Fibroblast of the conjunctiva (primary cell): ENCODE measurements at regions not wholly inside any gene's neighbourhood (a gene's known extent, or its start where the extent isn't known, plus 50 kb on each side); places are given as distances from the start of the nearest gene placed in this dataset.
"Not testable (repeated sequence)": the region's sequence is repeated elsewhere in the genome, so short reads cannot be mapped to it uniquely, and the experiment has no call there.

Experiments
- DNase-seq: peaks from one replicate; pipeline ENCODE4 v3.0.0-alpha.2; 2010; ENCODE audit warnings: low read depth

DNA sequence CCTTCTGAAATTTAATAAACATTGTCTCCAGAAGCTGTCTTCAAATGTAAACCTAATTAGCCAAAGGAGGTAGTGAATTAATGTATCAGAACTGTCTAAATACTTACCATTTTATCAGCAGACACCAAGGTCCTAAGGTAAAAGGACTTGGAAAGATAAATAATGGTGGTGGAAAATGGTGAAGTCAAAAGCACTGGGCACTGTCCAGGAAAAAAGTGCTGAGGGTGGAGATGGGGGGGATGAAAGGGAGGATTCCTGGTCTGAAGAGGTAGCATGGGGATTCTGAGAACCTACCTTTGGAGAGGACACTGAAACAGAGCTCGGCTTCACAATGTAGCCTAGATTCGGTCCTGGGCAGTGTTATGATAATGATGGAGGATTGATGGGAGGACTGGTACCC, 149.0 kb upstream of the DPH6 start:
- no peak for DNase-seq

DNA sequence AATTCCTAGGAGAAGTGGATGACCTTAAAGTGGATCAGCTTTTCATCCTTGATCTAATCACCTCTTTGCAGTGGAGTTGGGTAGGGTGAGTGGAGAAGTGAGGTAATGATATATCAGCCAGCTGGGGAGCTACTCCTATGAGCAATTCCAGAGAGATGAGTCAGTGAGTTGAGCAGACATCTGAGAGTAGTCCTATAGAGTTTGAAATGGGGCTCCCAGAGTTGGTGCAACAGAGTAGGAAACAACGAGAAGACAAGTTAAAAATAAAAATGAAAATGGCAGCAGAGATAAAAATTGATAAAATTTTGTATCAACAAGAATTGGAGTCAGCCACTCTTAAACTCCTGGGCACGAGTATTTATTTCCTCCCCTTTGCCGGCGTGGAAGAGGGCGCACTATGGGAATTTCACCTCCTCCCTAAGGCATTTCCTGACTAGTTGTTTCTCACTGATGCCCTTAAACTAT, 150.8 kb upstream of the DPH6 start:
- no peak for DNase-seq

DNA sequence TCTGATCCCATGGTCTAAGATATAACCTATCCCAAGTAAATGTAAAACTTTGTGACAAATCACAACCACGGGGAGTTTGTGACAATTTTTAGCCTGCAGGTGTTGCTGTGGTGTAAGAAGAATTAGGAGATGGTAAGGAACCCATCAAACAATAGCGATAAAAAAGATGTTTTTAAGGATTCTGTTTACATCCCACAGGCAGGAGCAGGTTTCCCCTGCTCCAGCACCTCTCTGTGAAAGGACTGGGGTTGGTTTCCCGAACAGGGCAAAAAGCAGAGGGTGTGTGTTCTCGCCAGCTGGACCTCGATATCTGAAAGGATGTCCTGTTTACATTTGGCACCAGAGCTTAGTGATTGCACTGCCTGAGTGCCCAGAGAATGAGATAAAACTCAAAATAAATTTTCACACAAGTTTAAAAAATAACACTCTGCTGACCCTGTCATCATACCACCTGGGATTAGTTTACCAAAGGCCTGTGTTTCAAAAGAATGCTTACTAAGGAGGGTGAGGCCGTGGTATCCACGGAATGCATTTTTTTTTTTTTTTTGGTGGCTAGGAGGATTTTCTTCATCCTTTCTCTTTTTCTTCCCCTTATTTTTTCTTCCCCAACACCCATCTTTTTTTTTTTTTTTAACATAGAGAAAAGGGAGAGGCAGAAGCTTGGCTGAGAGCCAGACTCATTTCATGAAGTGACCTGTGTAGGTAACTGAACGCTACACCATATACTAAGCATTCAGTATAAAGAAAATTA, 151.8 kb upstream of the DPH6 start:
- DNase-seq = no peak

DNA sequence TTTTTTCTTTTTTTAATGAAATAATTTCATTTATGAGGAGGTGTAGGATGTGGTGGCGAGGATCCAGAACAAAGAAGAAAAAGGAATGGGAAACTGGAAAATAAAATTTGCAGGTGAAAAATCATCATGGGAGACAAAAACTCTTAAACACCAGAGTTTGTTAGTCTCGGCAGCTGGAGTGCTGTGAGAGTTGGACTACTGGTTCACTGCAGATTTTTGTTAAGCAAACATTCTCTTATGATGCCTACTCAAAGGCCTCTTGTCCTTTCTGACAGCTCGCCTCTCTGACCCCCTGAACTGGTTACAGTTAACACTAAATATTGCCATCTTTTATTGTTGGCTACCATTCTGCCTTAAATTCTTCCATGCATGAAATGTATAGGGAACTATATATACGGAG, 152.4 kb upstream of the DPH6 start:
- no peak for DNase-seq

DNA sequence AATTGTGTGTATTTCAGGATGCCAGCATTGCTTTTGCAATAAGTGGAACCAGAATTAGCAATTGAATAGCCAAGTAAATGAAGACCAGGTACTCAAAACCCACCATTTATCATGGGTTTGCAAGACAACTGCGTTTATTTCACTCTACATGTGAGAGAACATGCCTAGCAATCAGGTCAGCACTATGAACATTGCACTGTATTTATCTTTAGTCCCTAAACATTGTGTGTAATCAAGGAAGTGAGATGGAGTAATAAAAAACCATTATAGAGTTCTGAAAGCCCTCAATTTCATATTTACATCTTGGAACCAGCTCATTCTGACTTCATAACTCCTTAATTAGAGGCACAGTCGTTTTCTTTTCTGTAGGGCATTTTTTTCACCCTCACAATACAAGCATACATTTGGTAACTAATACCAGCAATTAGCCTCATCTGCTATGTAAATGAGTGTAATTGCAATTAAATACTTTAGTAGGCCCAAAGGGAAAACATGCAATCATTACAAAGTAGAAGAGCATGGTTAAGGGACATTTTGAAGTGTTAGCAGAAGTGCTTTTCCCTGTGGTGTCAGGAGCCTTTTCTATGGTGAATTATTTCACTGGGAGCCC, 153.1 kb upstream of the DPH6 start:
- no peak for DNase-seq

DNA sequence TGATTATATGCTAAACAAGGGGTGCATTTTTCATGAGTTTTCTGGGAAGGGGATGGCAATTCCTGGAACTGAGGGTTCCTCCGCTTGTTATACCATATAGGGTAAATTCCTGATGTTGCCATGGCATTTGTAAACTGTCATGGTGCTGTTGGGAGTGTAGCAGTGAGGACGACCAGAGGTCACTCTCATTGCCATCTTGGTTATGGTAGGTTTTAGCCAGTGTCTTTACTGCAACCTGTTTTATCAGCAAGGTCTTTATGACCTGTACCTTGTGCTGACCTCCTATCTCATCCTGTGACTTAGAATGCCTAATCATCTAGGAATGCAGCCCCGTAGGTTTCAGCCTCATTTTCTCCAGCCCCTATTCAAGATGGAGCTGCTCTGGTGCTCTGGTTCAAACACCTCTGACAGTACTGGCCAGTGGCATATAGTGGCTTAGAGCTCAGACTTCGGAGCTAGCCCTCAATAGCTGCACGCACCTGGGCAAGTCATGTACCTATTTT, 154.2 kb upstream of the DPH6 start:
- DNase-seq = not testable (repeated sequence)

DNA sequence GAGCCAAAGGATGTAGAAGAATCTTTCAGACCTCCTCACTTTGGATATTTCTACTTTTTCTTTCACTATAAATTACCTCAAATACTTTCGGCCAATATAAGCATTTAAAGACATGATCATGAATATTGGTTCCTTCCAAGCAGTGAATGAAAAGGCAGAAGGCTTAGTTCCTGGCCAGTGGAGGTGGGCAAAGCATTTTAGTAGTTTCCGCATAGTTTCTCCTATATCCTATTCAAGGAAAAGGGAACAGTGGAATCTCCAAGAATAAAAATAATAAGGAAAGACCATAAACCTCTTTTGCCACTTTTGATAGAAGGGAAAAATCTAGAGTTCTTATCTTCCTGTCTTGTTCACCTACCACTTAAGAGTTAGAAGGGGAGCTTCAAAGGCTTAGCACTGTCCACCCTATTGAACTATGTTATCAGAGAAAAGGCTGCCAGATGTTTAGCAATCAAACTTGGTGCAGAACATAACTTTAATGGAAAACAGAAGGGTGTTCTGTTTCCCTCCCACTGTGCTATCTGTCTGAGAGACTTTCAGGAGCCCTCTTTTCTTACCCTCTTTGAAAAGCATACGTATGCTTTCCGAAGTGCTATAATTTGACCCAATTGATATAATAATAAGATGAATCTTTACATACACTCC, 155.6 kb upstream of the DPH6 start:
- no peak for DNase-seq

DNA sequence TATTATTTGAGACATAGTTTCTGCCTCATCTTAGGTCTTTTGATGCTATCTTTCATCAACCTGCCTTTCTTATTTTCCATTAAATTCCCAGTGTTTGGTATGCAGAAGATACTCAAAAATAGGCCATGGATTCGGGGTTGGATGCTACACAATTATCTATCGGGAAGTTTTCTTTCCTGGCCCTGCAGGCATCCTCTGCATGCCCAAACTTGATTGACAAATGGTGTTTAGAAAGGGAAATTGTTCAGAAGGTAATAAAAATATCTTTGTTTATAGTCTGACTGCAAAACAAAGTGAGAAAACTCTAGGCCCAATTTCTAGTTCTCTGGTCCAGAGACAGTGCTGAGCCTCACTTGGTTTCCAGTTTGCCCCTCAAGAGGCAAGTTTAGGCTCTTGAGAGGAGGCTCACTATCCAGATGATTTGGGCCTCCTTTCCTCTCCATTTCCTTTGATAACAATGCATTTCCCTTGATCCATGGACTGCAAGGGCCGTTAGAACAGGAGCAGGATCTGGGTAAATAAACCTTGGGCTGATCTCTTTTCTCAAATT, 157.1 kb upstream of the DPH6 start:
- no peak for DNase-seq

DNA sequence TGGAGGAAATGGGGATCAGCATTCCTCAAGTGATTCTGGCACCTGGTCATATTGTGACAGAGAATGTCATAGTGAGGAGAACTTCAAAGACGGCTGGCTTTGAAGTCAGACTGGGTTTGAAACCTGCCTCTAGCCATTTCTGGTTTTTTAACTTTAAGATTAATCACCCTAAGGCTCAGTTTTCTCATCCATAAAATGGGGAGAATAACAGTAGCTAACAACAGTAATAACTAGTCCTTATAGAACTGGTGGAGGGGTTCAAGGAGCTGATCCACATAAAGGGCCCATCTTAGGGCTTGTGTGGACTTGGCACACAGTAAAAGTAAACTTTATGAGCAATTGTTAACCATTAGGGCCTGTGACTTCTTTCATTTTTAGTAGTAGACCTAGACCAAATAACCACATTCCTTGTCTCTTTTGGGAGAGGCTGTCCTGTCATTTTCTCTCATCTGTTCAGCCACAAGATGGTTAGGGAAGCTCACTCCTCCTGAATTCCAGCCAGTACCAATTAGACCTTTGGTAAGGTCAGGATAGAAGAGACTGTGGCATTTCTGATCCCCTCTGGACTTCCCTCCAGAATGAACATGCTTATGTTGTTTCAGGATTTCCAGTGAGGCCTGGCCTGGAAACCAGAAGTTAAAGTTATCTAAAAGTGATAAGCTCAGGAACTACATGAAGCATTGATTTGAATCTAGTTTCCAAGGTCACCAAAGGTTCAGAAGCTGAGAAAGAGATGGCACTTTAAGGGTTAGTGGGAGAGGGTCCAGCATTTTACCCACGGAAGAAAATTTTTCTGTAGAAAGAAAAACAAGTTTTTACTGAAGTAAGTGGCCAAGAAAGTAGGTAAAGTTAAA, 159.3 kb upstream of the DPH6 start:
- DNase-seq = no peak

DNA sequence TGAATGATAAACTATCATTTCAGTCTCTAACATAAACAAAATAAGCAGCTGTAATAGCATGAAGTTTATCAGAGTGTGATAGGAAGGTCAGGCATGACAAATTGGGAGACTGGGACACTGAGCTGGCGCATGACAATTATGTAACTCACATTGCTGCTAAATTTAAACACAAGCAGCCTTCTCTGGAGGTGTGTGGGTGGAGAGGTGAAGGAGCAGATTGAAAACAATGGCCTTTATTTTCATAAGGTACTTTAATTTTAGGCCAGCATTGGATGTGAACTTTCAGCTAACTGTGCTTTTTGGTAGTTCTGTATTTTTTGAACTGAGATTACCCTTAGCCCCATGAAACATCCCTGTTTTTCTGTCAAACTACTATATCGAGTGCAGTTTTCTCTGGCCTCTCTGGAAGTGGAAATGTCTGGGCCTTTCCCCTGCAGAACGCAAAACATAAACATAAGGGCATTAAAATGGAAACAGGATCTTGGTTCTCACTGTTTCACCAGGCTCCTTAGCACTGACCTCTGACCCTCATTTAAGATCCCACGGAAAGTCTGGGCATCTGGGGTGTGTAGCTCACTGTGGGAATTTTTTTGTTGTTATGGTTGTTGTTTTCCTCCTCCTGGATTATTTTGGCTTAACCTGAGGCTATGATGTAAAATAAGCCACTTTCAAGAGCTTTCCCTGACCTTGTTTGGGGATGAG, 160.1 kb upstream of the DPH6 start:
- DNase-seq = no peak

DNA sequence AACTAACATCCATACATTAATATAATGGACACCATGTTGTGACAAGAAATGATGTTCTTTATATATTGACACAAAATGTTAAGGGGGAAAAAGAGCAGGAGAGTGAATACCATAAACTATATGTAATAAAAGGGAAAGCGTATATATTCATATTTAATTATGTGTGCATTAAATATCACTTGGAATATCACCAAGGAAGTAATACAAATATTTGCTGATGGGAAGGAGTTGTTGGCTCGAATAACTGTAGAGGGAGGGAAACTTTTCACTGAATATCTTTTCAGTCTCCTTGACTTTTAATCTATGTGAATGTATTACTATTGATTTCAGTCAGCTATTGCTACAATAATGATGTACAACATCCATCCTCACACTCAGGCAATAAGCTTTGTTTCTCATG, 167.0 kb upstream of the DPH6 start:
- DNase-seq = no peak

DNA sequence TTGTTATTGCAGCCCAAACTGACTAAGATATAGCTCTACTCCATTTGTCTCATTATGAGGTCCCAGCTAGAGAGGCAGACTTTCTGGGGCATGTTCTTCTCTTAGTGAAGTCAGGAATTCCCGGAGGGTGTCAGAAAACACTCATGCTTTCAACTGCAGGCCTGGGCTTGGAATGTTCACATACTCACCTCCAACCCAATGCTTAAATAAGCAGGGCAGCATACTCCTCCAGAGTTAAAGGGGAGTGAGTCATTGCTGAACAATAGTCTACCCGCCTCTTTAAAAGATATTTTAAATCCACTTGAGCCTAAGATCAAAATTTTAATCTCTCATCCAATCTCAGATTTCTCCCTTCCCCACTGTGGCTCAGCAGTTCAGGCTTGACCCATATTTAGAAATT, 167.8 kb upstream of the DPH6 start:
- DNase-seq = no peak

DNA sequence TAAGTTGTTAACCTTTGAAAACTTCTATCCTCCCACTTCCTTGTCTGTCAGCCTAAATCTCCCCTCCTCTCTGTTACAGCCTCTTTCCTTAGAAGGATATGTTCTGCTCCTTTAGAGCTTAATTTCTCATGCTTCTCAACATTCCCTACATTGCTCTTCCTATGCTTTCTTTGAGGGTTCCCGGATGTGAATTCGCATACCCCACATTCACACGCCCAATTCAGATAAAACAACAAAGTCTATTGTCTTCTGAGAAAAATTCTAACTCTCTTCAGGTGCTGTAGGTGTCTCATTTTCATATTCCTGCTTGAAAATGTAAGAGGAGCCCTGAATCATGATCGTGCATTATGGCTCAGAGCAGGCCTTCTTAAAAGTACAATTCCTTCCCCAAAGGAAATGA, 171.8 kb upstream of the DPH6 start:
- no peak for DNase-seq

DNA sequence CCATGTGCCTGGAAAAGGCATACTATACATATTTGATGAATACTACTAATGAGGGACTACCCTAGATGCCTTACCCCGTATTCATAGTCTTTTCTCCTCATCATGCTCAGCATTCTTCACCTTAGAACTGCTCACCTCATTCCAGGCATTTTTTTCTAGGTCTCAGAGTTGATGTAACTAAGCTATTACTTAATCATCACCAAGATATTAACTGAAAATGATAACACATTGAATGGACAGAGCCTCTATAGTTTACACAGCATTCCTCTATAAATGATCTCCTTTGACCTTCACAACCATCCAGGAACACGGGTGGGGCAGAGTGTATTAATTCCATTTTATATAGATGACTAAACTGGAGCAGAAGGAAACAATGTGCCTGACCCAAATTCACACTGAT, 174.1 kb upstream of the DPH6 start:
- DNase-seq = no peak

DNA sequence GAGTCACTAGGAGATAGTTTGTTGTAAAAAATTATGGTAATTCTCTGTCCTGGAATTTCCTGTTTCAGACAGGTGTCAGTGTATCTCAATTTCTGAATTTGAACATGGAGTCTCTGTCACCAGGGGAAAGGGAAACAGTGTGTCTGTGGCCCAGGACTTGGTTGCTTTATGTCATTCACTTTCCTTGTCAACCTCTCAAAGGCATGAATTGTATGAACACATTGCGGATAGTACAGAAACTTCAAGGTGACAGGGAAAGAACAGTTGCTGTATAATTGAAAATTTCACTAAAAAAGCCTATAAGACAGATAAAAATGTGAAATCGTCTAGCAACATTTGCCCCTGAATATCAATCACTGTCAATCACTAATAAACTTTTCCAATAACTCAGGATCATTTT, 175.0 kb upstream of the DPH6 start:
- no peak for DNase-seq

DNA sequence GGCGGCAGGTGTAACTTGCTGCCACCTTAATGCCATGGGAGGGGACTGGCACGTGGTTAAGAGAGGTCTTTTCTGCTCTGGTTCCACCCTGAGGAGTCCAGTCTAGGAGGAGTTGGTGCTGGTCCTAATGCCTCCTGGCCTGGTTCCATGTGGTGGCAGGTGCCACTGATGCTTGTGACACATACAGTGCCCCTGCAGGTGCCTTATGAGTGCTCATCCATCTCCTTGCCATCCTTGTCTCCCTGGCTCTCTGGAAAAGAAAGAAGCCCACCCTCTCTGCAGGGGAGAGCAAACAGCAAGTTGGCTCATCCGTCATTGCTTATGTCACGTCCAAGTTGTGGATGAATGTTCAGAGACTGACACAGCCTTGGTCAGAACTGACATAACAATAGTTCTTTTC, 175.8 kb upstream of the DPH6 start:
- no peak for DNase-seq

DNA sequence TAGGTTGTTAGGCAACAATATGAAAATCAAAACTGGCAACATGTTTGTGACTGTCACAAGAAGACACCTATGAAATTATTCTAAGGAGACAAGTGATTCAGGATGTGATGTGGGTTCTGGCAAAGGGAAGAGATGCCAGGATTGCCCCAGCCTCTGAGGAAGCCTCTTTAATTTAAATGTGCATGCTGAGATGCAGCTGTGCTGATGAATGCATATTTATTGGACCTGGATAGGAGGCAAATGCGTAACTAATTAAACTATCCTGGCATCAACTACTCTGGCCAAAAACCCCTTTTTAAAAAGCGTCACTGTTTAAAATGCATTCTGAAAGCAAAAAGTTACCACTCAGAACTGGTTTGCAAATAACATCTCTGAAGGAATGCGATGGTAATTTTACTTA, 176.5 kb upstream of the DPH6 start:
- no peak for DNase-seq

DNA sequence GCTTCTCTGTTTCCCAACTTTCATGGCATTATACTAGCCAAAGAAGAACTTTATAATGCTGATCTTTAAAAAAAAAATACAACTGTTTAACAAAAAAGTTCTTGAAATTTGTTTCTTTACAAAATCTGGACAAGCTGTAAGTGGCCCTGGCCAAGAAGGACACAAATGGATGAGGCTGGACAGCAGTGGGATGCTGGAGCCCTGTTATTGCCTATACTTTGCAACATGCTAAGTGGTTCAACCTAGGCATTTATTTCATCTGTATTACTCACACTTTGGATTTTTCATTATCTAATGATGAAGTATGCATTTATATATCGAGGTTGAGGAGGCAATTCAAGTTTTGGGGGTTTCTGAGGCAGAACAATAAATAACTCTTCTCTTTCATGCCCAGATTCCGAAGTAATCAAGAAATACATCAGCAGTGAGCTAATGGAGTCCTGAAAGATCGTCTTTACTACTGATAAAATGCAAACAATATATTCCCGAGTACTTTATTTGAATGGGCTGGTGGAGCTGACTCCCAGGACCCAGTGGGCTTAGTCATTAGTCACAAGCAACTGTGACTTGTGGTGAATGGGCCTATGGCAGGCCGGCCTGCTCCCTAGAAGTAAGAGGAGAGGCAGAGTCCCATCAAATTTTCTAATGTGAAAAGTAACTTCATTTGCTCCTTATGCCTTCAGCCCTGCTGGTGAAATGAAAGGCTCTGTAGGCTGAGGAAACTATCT, 177.3 kb upstream of the DPH6 start:
- DNase-seq = no peak

DNA sequence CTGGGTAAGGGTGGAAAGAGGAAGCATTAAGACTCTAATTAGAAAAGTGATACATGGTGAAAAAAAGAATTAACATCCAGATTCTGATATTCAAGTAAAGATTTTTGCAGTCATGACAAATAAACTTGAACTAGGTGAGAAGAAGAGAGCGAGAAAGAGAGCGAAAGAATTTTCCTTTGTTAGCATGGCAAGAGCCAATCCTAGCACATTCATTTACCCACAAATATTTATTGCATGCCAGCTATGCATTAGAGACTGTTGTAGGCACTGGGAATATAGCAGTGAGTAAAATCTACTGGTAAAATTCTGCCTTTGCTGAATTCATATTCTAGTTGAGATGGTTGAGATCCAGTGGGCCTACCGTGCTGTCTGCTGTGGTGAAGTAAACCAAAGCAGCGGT, 177.9 kb upstream of the DPH6 start:
- no peak for DNase-seq

DNA sequence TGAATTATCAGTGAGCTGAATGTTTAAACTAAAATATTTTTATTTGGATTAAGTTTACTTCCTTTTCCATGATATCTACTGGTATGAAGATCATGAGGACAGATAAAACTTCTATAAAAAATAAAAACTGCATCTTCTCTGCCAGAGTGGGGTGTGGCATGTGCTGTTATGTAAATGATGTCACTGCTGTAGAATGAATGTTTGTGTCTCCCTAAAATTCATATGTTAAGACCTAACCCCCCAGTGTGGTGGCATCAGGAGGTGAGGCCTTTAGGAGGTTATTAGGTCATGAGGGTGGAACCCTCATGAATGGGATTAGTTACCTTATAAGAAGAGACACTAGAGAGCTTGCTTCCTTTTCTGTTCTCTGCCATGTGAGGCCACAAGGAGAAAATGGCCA, 178.7 kb upstream of the DPH6 start:
- no peak for DNase-seq

DNA sequence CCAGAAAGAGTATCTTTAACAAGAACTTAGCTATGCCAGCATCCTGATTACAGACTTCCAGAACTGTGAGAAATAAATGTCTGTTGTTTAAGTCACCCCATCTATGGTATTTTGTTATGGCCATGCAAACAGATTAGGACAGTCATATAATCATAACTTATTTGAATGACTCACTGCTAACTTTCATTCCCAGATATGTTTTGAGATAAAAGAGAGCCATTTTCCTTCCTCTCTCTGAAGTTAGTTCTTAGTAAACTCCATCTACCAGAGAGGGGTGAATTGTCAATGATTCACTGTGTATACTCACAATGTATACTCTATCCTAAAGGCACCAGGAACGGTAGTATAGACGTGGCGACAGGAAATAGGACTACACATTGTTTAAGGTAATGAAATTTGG, 179.4 kb upstream of the DPH6 start:
- DNase-seq = no peak
